ENCODE measurements at regions not wholly inside any gene's neighbourhood (a gene's known extent, or its start where the extent isn't known, plus 50 kb on each side); places are given as distances from the start of the nearest gene placed in this dataset.

- TF ChIP-seq CTCF (conservative IDR thresholded peaks at IDR 0.05 in 1 of 2, IDR thresholded peaks at IDR 0.05 in 1 of 2; ENCODE audit: low read depth in 1 of 2, low read length in 2 of 2) (no peak), EZH2 (IDR thresholded peaks at IDR 0.05; ENCODE audit: low read length, missing control alignments) (no peak)
Observed at GRCh38 chr15:94673801-94674200, 442.4 kb downstream of the MCTP2 start.

Measured in fibroblast of lung (primary cell).